WI38 (cell line): ENCODE measurements at regions not wholly inside any gene's neighbourhood (a gene's known extent, or its start where the extent isn't known, plus 50 kb on each side); places are given as distances from the start of the nearest gene placed in this dataset.
"Not testable (repeated sequence)": the region's sequence is repeated elsewhere in the genome, so short reads cannot be mapped to it uniquely, and the experiment has no call there.

Source experiments
- H3K4me3 ChIP-seq: 2 replicates; pipeline ENCODE4 v1.5.1; 2011; ENCODE audit warnings: low read depth, mild to moderate bottlenecking, control low read depth, low read length
- CTCF ChIP-seq: IDR thresholded peaks from 2 replicates; pipeline ENCODE4 v1.5.1; 2012; ENCODE audit warnings: low read depth, mild to moderate bottlenecking, control low read depth, low read length

GRCh38 chr1:227508431-227508830, 54.9 kb upstream of the ZNF678 start:
- TF ChIP-seq CTCF: no peak

GRCh38 chr1:227506490-227507393, 56.6 kb upstream of the ZNF678 start:
- not testable (repeated sequence) for H3K4me3 ChIP-seq

More at GRCh38 chr1:227508431-227508830, 54.9 kb upstream of the ZNF678 start:
- H3K4me3 ChIP-seq: no peak overlapping the region

- not testable (repeated sequence) for H3K4me3 ChIP-seq
Observed at GRCh38 chr1:227496045-227496444, 67.3 kb upstream of the ZNF678 start.

- not testable (repeated sequence) for H3K4me3 ChIP-seq
Observed at GRCh38 chr1:227493863-227494551, 69.3 kb upstream of the ZNF678 start.

- TF ChIP-seq CTCF: no peak
- H3K4me3 ChIP-seq: no peak overlapping the region
Observed at GRCh38 chr1:227490478-227490877, 72.9 kb upstream of the ZNF678 start.

- TF ChIP-seq CTCF: no peak
- no peak overlapping the region for H3K4me3 ChIP-seq
Observed at GRCh38 chr1:227490001-227490400, 73.4 kb upstream of the ZNF678 start.

- TF ChIP-seq CTCF: no peak
- H3K4me3 ChIP-seq: no peak overlapping the region
Observed at GRCh38 chr1:227489572-227489971, 73.8 kb upstream of the ZNF678 start.

- no peak for TF ChIP-seq CTCF
Observed at GRCh38 chr1:227487606-227488005, 75.8 kb upstream of the ZNF678 start.

GRCh38 chr1:227486559-227486958, 76.8 kb upstream of the ZNF678 start:
- H3K4me3 ChIP-seq: no peak overlapping the region
- TF ChIP-seq CTCF: no peak

More at GRCh38 chr1:227487606-227488005, 75.8 kb upstream of the ZNF678 start:
- no peak overlapping the region for H3K4me3 ChIP-seq
